ENCODE measurements at regions not wholly inside any gene's neighbourhood (a gene's known extent, or its start where the extent isn't known, plus 50 kb on each side); places are given as distances from the start of the nearest gene placed in this dataset.
"Not testable (repeated sequence)": the region's sequence is repeated elsewhere in the genome, so short reads cannot be mapped to it uniquely, and the experiment has no call there.

DNA sequence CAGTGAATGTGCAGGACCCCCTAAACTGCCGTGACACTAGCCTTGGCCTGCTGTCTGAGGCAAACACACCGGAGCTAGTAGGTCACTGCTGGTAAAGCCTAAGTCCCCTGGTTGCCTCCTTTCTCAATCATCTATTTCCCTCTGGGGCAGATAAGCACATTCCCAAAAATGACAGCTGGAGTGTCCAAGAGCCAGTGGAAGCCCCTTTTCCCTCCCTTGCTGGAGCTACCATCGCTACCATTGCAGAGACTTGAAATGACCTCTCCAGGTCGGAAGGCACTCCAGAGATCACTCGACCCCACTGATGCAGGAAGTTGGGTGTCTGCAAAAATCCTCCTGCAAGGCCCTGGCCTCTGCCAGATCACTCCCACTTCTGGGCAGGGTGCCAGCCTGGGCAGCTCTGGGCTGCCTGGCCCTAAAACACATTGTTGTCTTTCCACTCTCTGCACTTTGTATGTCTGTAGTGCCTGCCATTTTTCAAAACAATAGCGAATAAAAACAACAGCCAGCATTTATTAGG, 235.9 kb downstream of the BCL2L11 start:
- TF ChIP-seq NRF1 (IDR thresholded peaks at IDR 0.05; ENCODE audit: low read depth, low read length); RAD21 (IDR thresholded peaks at IDR 0.05; ENCODE audit: low read length); TAF1 (IDR thresholded peaks at IDR 0.05; ENCODE audit: borderline replicate concordance, low read depth, low read length); POLR2AphosphoS5 (IDR thresholded peaks at IDR 0.05; ENCODE audit: low read depth, low read length): not testable (repeated sequence)
- TF ChIP-seq, protein P1, sequence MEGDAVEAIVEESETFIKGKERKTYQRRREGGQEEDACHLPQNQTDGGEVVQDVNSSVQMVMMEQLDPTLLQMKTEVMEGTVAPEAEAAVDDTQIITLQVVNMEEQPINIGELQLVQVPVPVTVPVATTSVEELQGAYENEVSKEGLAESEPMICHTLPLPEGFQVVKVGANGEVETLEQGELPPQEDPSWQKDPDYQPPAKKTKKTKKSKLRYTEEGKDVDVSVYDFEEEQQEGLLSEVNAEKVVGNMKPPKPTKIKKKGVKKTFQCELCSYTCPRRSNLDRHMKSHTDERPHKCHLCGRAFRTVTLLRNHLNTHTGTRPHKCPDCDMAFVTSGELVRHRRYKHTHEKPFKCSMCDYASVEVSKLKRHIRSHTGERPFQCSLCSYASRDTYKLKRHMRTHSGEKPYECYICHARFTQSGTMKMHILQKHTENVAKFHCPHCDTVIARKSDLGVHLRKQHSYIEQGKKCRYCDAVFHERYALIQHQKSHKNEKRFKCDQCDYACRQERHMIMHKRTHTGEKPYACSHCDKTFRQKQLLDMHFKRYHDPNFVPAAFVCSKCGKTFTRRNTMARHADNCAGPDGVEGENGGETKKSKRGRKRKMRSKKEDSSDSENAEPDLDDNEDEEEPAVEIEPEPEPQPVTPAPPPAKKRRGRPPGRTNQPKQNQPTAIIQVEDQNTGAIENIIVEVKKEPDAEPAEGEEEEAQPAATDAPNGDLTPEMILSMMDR (IDR thresholded peaks at IDR 0.05) = not testable (repeated sequence)
- TF ChIP-seq, protein P2, sequence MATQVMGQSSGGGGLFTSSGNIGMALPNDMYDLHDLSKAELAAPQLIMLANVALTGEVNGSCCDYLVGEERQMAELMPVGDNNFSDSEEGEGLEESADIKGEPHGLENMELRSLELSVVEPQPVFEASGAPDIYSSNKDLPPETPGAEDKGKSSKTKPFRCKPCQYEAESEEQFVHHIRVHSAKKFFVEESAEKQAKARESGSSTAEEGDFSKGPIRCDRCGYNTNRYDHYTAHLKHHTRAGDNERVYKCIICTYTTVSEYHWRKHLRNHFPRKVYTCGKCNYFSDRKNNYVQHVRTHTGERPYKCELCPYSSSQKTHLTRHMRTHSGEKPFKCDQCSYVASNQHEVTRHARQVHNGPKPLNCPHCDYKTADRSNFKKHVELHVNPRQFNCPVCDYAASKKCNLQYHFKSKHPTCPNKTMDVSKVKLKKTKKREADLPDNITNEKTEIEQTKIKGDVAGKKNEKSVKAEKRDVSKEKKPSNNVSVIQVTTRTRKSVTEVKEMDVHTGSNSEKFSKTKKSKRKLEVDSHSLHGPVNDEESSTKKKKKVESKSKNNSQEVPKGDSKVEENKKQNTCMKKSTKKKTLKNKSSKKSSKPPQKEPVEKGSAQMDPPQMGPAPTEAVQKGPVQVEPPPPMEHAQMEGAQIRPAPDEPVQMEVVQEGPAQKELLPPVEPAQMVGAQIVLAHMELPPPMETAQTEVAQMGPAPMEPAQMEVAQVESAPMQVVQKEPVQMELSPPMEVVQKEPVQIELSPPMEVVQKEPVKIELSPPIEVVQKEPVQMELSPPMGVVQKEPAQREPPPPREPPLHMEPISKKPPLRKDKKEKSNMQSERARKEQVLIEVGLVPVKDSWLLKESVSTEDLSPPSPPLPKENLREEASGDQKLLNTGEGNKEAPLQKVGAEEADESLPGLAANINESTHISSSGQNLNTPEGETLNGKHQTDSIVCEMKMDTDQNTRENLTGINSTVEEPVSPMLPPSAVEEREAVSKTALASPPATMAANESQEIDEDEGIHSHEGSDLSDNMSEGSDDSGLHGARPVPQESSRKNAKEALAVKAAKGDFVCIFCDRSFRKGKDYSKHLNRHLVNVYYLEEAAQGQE (IDR thresholded peaks at IDR 0.05; ENCODE audit: low read depth, low read length) = not testable (repeated sequence)
